ENCODE measurements at regions not wholly inside any gene's neighbourhood (a gene's known extent, or its start where the extent isn't known, plus 50 kb on each side); places are given as distances from the start of the nearest gene placed in this dataset.

GRCh38 chrX:39248330-39248729 lies 447.1 kb downstream of the MID1IP1 start:
- TF ChIP-seq EZH2 (IDR thresholded peaks at IDR 0.05; ENCODE audit: insufficient read depth, poor library complexity, severe bottlenecking) (no peak), EZH2phosphoT487 (IDR thresholded peaks at IDR 0.05; ENCODE audit: insufficient read depth, low read depth) (no peak)
